SK-N-SH (cell line): ENCODE measurements at regions not wholly inside any gene's neighbourhood (a gene's known extent, or its start where the extent isn't known, plus 50 kb on each side); places are given as distances from the start of the nearest gene placed in this dataset.

Experiments
- CTCF ChIA-PET: fragments of 300-600, 350-600 bp; formaldehyde crosslinking; extraction: SDS; loops from one replicate; lab custom pipeline; 2021; lab: Yijun Ruan, JAX
- POLR2A ChIA-PET: fragments of 350-600 bp; sonication (Branson Sonifier 250); formaldehyde crosslinking; extraction: SDS; loops from one replicate; lab custom pipeline; 2020; ENCODE audit warnings: antibody characterized with exemption, inconsistent platforms; lab: Yijun Ruan, JAX
- DNase-seq: peaks from one replicate; pipeline ENCODE4 v3.0.0; 2012
- H2AFZ ChIP-seq: fragments of 200-600 bp; sonication (generic); 2 replicates; pipeline ENCODE4 v1.8.1; 2016; ENCODE audit warnings: antibody characterized with exemption, mild to moderate bottlenecking, low read depth
- H3F3A ChIP-seq: fragments of 200-600 bp; sonication (generic); replicated peaks from 2 replicates; pipeline ENCODE3; 2016; ENCODE audit warnings: antibody characterized with exemption, mild to moderate bottlenecking; ENCODE audit not compliant: insufficient read depth
- H3K27ac ChIP-seq, 2 experiments: fragments of 200-500 bp in 1 of 2; fragments of 200-600 bp in 1 of 2; sonication (Bioruptor generic) in 1 of 2; sonication (generic), shearing (Covaris generic) in 1 of 2; 2 replicates each; pipeline versions ENCODE4 v1.5.1 to v1.6.1; 2014 to 2016; ENCODE audit warnings: low read depth in 2 of 2, inconsistent platforms in 1 of 2, low read length in 1 of 2, mild to moderate bottlenecking in 1 of 2, mixed read lengths in 1 of 2
- H3K27me3 ChIP-seq: fragments of 200-600 bp; sonication (generic), shearing (Covaris generic); 2 replicates; pipeline ENCODE4 v1.6.1; 2016; ENCODE audit warnings: mixed run types; ENCODE audit not compliant: insufficient read depth
- H3K36me3 ChIP-seq, 2 experiments: fragments of 200-500 bp in 1 of 2; fragments of 200-600 bp in 1 of 2; sonication (Bioruptor generic) in 1 of 2; sonication (generic) in 1 of 2; replicated peaks in 1 of 2; 2 replicates each; pipeline versions ENCODE3 to v1.5.1; 2014 to 2016; ENCODE audit warnings: low read length in 1 of 2, mild to moderate bottlenecking in 1 of 2; ENCODE audit not compliant: insufficient read depth in 2 of 2, control insufficient read depth in 1 of 2
- H3K4me1 ChIP-seq, 2 experiments: fragments of 200-500 bp in 1 of 2; fragments of 200-600 bp in 1 of 2; sonication (Bioruptor generic) in 1 of 2; sonication (generic), shearing (Covaris generic) in 1 of 2; 2 replicates each; pipeline versions ENCODE4 v1.5.1 to v1.6.1; 2014 to 2016; ENCODE audit warnings: low read depth in 1 of 2, low read length in 1 of 2, mixed run types in 1 of 2; ENCODE audit not compliant: insufficient read depth in 2 of 2, control insufficient read depth in 1 of 2
- H3K4me2 ChIP-seq: fragments of 200-600 bp; sonication (generic), shearing (Covaris generic); 2 replicates; pipeline ENCODE4 v1.6.1; 2017; ENCODE audit warnings: mixed run types
- H3K4me3 ChIP-seq, 2 experiments: fragments of 200-500 bp in 1 of 2; fragments of 200-600 bp in 1 of 2; sonication (Bioruptor generic) in 1 of 2; sonication (generic), shearing (Covaris generic) in 1 of 2; 2 replicates each; pipeline versions ENCODE4 v1.5.1 to v1.8.1; 2014 to 2016; ENCODE audit warnings: low read depth in 2 of 2, inconsistent platforms in 1 of 2, low read length in 1 of 2, mild to moderate bottlenecking in 1 of 2, mixed read lengths in 1 of 2, moderate library complexity in 1 of 2
- H3K79me2 ChIP-seq: fragments of 200-600 bp; sonication (generic); 2 replicates; pipeline ENCODE4 v1.8.1; 2017; ENCODE audit warnings: mild to moderate bottlenecking; ENCODE audit not compliant: insufficient read depth
- H3K9ac ChIP-seq: fragments of 200-600 bp; sonication (generic); 2 replicates; pipeline ENCODE4 v1.6.1; 2017; ENCODE audit warnings: mixed run types
- H3K9me2 ChIP-seq: fragments of 200-600 bp; sonication (generic); 2 replicates; pipeline ENCODE4 v1.6.1; 2017; ENCODE audit warnings: mixed run types
- H3K9me3 ChIP-seq: fragments of 200-600 bp; sonication (generic); 2 replicates; pipeline ENCODE4 v1.6.1; 2017; ENCODE audit warnings: mixed run types, mild to moderate bottlenecking, moderate library complexity
- H4K20me1 ChIP-seq: fragments of 200-600 bp; sonication (generic); 2 replicates; pipeline ENCODE4 v1.6.1; 2017; ENCODE audit warnings: mild to moderate bottlenecking, mixed run types; ENCODE audit not compliant: insufficient read depth
- CTCF ChIP-seq: fragments of 200-600 bp; sonication (generic); IDR thresholded peaks from 2 replicates; pipeline ENCODE4 v1.6.1; 2017; ENCODE audit warnings: antibody characterized with exemption, mild to moderate bottlenecking, moderate library complexity
- ELF1 ChIP-seq: IDR thresholded peaks from 2 replicates; pipeline ENCODE4 v1.4.0; 2012
- FOSL2 ChIP-seq: IDR thresholded peaks from 2 replicates; pipeline ENCODE4 v1.4.0; 2012; ENCODE audit warnings: low read depth, mild to moderate bottlenecking, moderate library complexity, borderline replicate concordance
- FOXM1 ChIP-seq: IDR thresholded peaks from 2 replicates; pipeline ENCODE4 v1.4.0; 2012; ENCODE audit warnings: low read depth, mild to moderate bottlenecking
- GABPA ChIP-seq: IDR thresholded peaks from 2 replicates; pipeline ENCODE4 v1.4.0; 2012; ENCODE audit warnings: low read depth, mild to moderate bottlenecking
- GATA2 ChIP-seq: sonication (generic); formaldehyde crosslinking; IDR thresholded peaks from 2 replicates; pipeline ENCODE4 v1.5.0; 2020; ENCODE audit warnings: mild to moderate bottlenecking, missing genetic modification reagents
- MEF2A ChIP-seq: IDR thresholded peaks from 2 replicates; pipeline ENCODE4 v1.4.0; 2012; ENCODE audit warnings: low read depth, borderline replicate concordance
- MXI1 ChIP-seq: IDR thresholded peaks from 2 replicates; pipeline ENCODE4 v1.6.1; 2012; ENCODE audit warnings: mild to moderate bottlenecking, low read depth, low read length, improper control_type of control experiment
- POLR2AphosphoS5 ChIP-seq: IDR thresholded peaks from 2 replicates; pipeline ENCODE4 v1.6.1; 2012; ENCODE audit warnings: low read depth, low read length
- RAD21 ChIP-seq: IDR thresholded peaks from 2 replicates; pipeline ENCODE4 v1.6.1; 2012; ENCODE audit warnings: mild to moderate bottlenecking, low read length
- RCOR1 ChIP-seq: fragments of 150-350 bp; IDR thresholded peaks from 2 replicates; pipeline ENCODE4 v1.6.1; 2017; ENCODE audit warnings: antibody characterized with exemption, low read length
- REST ChIP-seq: IDR thresholded peaks from 2 replicates; pipeline ENCODE4 v1.6.1; 2012; ENCODE audit warnings: mild to moderate bottlenecking, low read depth, low read length, moderate library complexity
- RXRA ChIP-seq: IDR thresholded peaks from 2 replicates; pipeline ENCODE4 v1.4.0; 2012; ENCODE audit warnings: low read depth, mild to moderate bottlenecking, borderline replicate concordance
- TAF1 ChIP-seq: IDR thresholded peaks from 2 replicates; pipeline ENCODE4 v1.6.1; 2012; ENCODE audit warnings: low read depth, mild to moderate bottlenecking, low read length, moderate library complexity, borderline replicate concordance
- TCF12 ChIP-seq: IDR thresholded peaks from 2 replicates; pipeline ENCODE4 v1.4.0; 2012
- TEAD4 ChIP-seq: IDR thresholded peaks from 2 replicates; pipeline ENCODE4 v1.4.0; 2012; ENCODE audit warnings: mild to moderate bottlenecking, borderline replicate concordance; ENCODE audit not compliant: insufficient read depth
- TF ChIP-seq, protein P1 (sequence below): fragments of 150-350 bp; IDR thresholded peaks from 2 replicates; pipeline ENCODE4 v1.6.1; 2017; ENCODE audit warnings: antibody characterized with exemption, low read length, low read depth, borderline replicate concordance

DNA sequence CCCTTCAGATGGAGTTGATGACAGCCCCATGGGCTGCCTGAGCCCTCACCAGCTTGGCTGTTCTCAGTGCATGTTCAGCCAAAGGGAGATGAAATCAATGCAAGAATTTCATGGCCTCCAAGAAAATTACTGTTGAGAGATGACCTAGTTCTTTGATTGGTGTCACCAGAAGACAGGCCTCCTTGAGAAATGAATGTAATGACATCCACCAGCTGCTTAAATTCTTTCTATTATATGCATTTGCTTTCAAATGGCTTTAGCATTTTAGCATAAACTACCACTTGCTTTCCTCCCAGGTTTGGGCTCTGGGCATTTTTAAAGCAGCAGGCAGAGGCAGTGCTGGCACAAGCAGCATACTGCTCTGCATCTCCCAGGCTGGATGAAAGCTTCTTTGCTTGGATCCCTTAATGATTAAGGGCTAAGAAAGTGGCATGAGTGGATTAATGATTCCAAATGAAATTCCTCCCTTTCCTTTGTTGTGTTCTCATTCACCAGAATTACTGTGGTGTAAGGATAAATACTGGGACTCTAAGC lies 278.4 kb downstream of the ZNF326 start:
- Histone ChIP-seq H4K20me1 (no peaks in the 10 kb centered on the region), H3K27me3 (no peaks in the 10 kb centered on the region; the same call in 1 of the 2 replicates), H2AFZ (no peak overlapping the region), H3K36me3 (no peaks in the 10 kb centered on the region), H3K27ac (no peak overlapping the region), H3K9ac (no peak overlapping the region), H3K79me2 (no peaks in the 10 kb centered on the region), H3F3A (no peaks in the 10 kb centered on the region), H3K4me2 (no peak overlapping the region), H3K9me3 (no peaks in the 10 kb centered on the region), H3K4me1 (no peaks in the 10 kb centered on the region; a peak in 1 of 4 replicates), H3K9me2 (no peaks in the 10 kb centered on the region), H3K4me3 (no peak overlapping the region)
- DNase-seq, result no peak
- TF ChIP-seq, protein P1, sequence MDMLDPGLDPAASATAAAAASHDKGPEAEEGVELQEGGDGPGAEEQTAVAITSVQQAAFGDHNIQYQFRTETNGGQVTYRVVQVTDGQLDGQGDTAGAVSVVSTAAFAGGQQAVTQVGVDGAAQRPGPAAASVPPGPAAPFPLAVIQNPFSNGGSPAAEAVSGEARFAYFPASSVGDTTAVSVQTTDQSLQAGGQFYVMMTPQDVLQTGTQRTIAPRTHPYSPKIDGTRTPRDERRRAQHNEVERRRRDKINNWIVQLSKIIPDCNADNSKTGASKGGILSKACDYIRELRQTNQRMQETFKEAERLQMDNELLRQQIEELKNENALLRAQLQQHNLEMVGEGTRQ, result no peak
- TF ChIP-seq TCF12, result no peak
- TF ChIP-seq TAF1, result no peak
- no peak for TF ChIP-seq TEAD4
- no peak for TF ChIP-seq RXRA
- no peak for TF ChIP-seq GATA2 (CRISPR knock-in tag)
- TF ChIP-seq RAD21, result no peak
- TF ChIP-seq POLR2AphosphoS5, result no peak
- no peak for TF ChIP-seq GABPA
- no peak for TF ChIP-seq REST
- no peak for TF ChIP-seq CTCF
- TF ChIP-seq MEF2A, result no peak
- TF ChIP-seq FOSL2, result no peak
- no peak for TF ChIP-seq MXI1
- TF ChIP-seq FOXM1, result no peak
- TF ChIP-seq RCOR1, result no peak
- TF ChIP-seq ELF1, result no peak
- ChIA-PET CTCF (no interaction called here), POLR2A (no interaction called here)
